IMR-90 (cell line): ENCODE measurements at regions not wholly inside any gene's neighbourhood (a gene's known extent, or its start where the extent isn't known, plus 50 kb on each side); places are given as distances from the start of the nearest gene placed in this dataset.

Source experiments
- ATAC-seq: fragments of 200-7000 bp; cut with Tn5 transposase; 2 replicates; pipeline ENCODE4 v1.9.1; 2020; ENCODE audit warnings: low read depth, mild to moderate bottlenecking, moderate library complexity
- BruUV-seq: library from RNA; stranded (reverse); fragments of 400-500 nt; replicated peaks from 2 replicates; lab custom pipeline; 2021; lab: Mats Ljungman, UMichigan
- CTCF ChIA-PET: fragments of 300-600 bp; formaldehyde crosslinking; extraction: SDS; loops from one replicate; lab custom pipeline; 2021; ENCODE audit warnings: antibody characterized with exemption; lab: Yijun Ruan, JAX
- POLR2A ChIA-PET: fragments of 300-600 bp; sonication (Branson Sonifier 250); formaldehyde crosslinking; loops from one replicate; lab custom pipeline; 2022; ENCODE audit warnings: antibody characterized with exemption; ENCODE audit not compliant: unreplicated experiment; lab: Charles Lee
- DNase-seq: peaks from one replicate; pipeline ENCODE4 v3.0.0; 2013
- H2AFZ ChIP-seq: replicated peaks from 2 replicates; pipeline ENCODE3; 2013; ENCODE audit warnings: low read length, mild to moderate bottlenecking; ENCODE audit not compliant: poor library complexity
- H2AK5ac ChIP-seq: 2 replicates; pipeline ENCODE4 v1.6.1; 2013; ENCODE audit warnings: low read depth, low read length, inconsistent platforms
- H2AK9ac ChIP-seq: replicated peaks from 2 replicates; pipeline ENCODE3; 2013; ENCODE audit warnings: mild to moderate bottlenecking, low read depth, low read length, moderate library complexity; ENCODE audit not compliant: poor library complexity
- H2BK120ac ChIP-seq: 2 replicates; pipeline ENCODE4 v1.6.1; 2013; ENCODE audit warnings: low read depth, low read length, inconsistent platforms
- H2BK15ac ChIP-seq: 3 replicates; pipeline ENCODE4 v1.6.1; 2013; ENCODE audit warnings: low read depth, low read length, inconsistent platforms
- H2BK20ac ChIP-seq: 2 replicates; pipeline ENCODE4 v1.6.1; 2013; ENCODE audit warnings: low read depth, mild to moderate bottlenecking, inconsistent platforms, low read length, moderate library complexity
- H2BK5ac ChIP-seq: 2 replicates; pipeline ENCODE4 v1.6.1; 2013; ENCODE audit warnings: mild to moderate bottlenecking, low read depth, low read length, inconsistent platforms; ENCODE audit not compliant: poor library complexity, severe bottlenecking
- H3K14ac ChIP-seq: replicated peaks from 2 replicates; pipeline ENCODE4 v1.6.1; 2013; ENCODE audit warnings: low read depth, low read length, inconsistent platforms
- H3K18ac ChIP-seq: 2 replicates; pipeline ENCODE4 v1.6.1; 2013; ENCODE audit warnings: low read depth, low read length, control low read depth
- H3K23ac ChIP-seq: 2 replicates; pipeline ENCODE4 v1.6.1; 2013; ENCODE audit warnings: low read depth, low read length, inconsistent platforms
- H3K27ac ChIP-seq: 2 replicates; pipeline ENCODE4 v1.5.1; 2013; ENCODE audit warnings: mild to moderate bottlenecking, control low read depth, low read length; ENCODE audit not compliant: insufficient read depth
- H3K27me3 ChIP-seq: 2 replicates; pipeline ENCODE4 v1.6.1; 2013; ENCODE audit warnings: low read length; ENCODE audit not compliant: control insufficient read depth, insufficient read depth
- H3K36me3 ChIP-seq: 2 replicates; pipeline ENCODE4 v1.6.1; 2013; ENCODE audit warnings: low read length, mixed read lengths; ENCODE audit not compliant: control insufficient read depth, insufficient read depth
- H3K4ac ChIP-seq: 2 replicates; pipeline ENCODE4 v1.6.1; 2013; ENCODE audit warnings: low read depth, low read length, inconsistent platforms
- H3K4me1 ChIP-seq: 2 replicates; pipeline ENCODE4 v1.6.1; 2013; ENCODE audit warnings: low read length, mixed read lengths; ENCODE audit not compliant: control insufficient read depth, insufficient read depth
- H3K4me2 ChIP-seq: 2 replicates; pipeline ENCODE4 v1.6.1; 2013; ENCODE audit warnings: low read depth, mild to moderate bottlenecking, control low read depth, low read length, moderate library complexity
- H3K4me3 ChIP-seq: 2 replicates; pipeline ENCODE4 v1.5.1; 2013; ENCODE audit warnings: low read depth, mild to moderate bottlenecking, control low read depth, low read length, moderate library complexity; ENCODE audit not compliant: insufficient read depth
- H3K56ac ChIP-seq: 2 replicates; pipeline ENCODE4 v1.6.1; 2013; ENCODE audit warnings: low read length, inconsistent platforms; ENCODE audit not compliant: insufficient read depth; ENCODE audit errors: extremely low read depth
- H3K79me1 ChIP-seq, 2 experiments: 2 replicates each; pipeline ENCODE4 v1.6.1; 2013; ENCODE audit warnings: low read length in 2 of 2, inconsistent platforms in 1 of 2, low read depth in 1 of 2
- H3K9ac ChIP-seq: 2 replicates; pipeline ENCODE4 v1.6.1; 2013; ENCODE audit warnings: low read depth, low read length, control low read depth
- H3K9me1 ChIP-seq: 2 replicates; pipeline ENCODE4 v1.6.1; 2013; ENCODE audit warnings: low read length, inconsistent platforms; ENCODE audit not compliant: insufficient read depth
- H3K9me3 ChIP-seq: 2 replicates; pipeline ENCODE4 v1.6.1; 2013; ENCODE audit warnings: low read length; ENCODE audit not compliant: control insufficient read depth, insufficient read depth
- H4K20me1 ChIP-seq: 2 replicates; pipeline ENCODE4 v1.6.1; 2013; ENCODE audit warnings: low read length, inconsistent platforms; ENCODE audit not compliant: insufficient read depth
- H4K5ac ChIP-seq: 2 replicates; pipeline ENCODE4 v1.6.1; 2013; ENCODE audit warnings: mild to moderate bottlenecking, low read depth, low read length, control low read depth
- H4K8ac ChIP-seq, 2 experiments: 2 replicates each; pipeline ENCODE4 v1.6.1; 2013; ENCODE audit warnings: low read depth in 2 of 2, low read length in 2 of 2, control low read depth in 1 of 2, inconsistent platforms in 1 of 2
- H4K91ac ChIP-seq: 2 replicates; pipeline ENCODE4 v1.6.1; 2013; ENCODE audit warnings: low read depth, low read length, inconsistent platforms; ENCODE audit not compliant: insufficient read depth
- BHLHE40 ChIP-seq: fragments of 150-350 bp; IDR thresholded peaks from 2 replicates; pipeline ENCODE4 v1.6.1; 2016; ENCODE audit warnings: mild to moderate bottlenecking, low read depth, low read length
- CEBPB ChIP-seq: IDR thresholded peaks from 2 replicates; pipeline ENCODE4 v1.6.1; 2012; ENCODE audit warnings: low read depth, low read length, improper control_type of control experiment
- CHD1 ChIP-seq: IDR thresholded peaks from 2 replicates; pipeline ENCODE4 v1.6.1; 2012; ENCODE audit warnings: low read depth, low read length, improper control_type of control experiment
- FOS ChIP-seq: fragments of 150-350 bp; IDR thresholded peaks from 2 replicates; pipeline ENCODE4 v1.6.1; 2016; ENCODE audit warnings: low read depth, low read length
- MAFK ChIP-seq: IDR thresholded peaks from 2 replicates; pipeline ENCODE4 v1.6.1; 2012; ENCODE audit warnings: low read depth, low read length, improper control_type of control experiment
- MAZ ChIP-seq: IDR thresholded peaks from 2 replicates; pipeline ENCODE4 v1.6.1; 2012; ENCODE audit warnings: low read depth, mild to moderate bottlenecking, low read length, improper control_type of control experiment, moderate library complexity, borderline replicate concordance
- MXI1 ChIP-seq: IDR thresholded peaks from 2 replicates; pipeline ENCODE4 v1.6.1; 2012; ENCODE audit warnings: low read depth, mild to moderate bottlenecking, low read length, moderate library complexity, borderline replicate concordance
- NFE2L2 ChIP-seq: fragments of 150-350 bp; IDR thresholded peaks from 2 replicates; pipeline ENCODE4 v1.6.1; 2016; ENCODE audit warnings: low read depth, mild to moderate bottlenecking, low read length
- POLR2A ChIP-seq: IDR thresholded peaks from 2 replicates; pipeline ENCODE4 v1.6.1; 2012; ENCODE audit warnings: mild to moderate bottlenecking, low read depth, low read length
- RAD21 ChIP-seq: IDR thresholded peaks from 2 replicates; pipeline ENCODE4 v1.6.1; 2012; ENCODE audit warnings: low read length, improper control_type of control experiment
- RCOR1 ChIP-seq: IDR thresholded peaks from 2 replicates; pipeline ENCODE4 v1.6.1; 2012; ENCODE audit warnings: mild to moderate bottlenecking, low read length, improper control_type of control experiment; ENCODE audit not compliant: insufficient replicate concordance
- RFX5 ChIP-seq: IDR thresholded peaks from 2 replicates; pipeline ENCODE4 v1.8.0; 2012; ENCODE audit warnings: low read depth, mild to moderate bottlenecking, low read length, moderate library complexity
- SMC3 ChIP-seq: fragments of 150-350 bp; IDR thresholded peaks from 2 replicates; pipeline ENCODE4 v1.6.1; 2016; ENCODE audit warnings: low read depth, mild to moderate bottlenecking, antibody characterized with exemption, low read length, moderate library complexity
- WGBS, 2 experiments: methylation state at CpG; one replicate each; pipeline versions ENCODE4 v1.1.5 to v1.1.7; 2013; ENCODE audit warnings: missing lambda C conversion rate in 2 of 2; ENCODE audit not compliant: insufficient read length in 1 of 2; ENCODE audit errors: extremely low coverage in 2 of 2; 5-methylcytosine and 5-hydroxymethylcytosine counted together
- dilution Hi-C: fragments of 300-500 bp; cut with HindIII; formaldehyde crosslinking; loops from one replicate; pipeline ENCODE4 v1.14.3; 2018; ENCODE audit warnings: low sequenced_read_pairs; ENCODE audit not compliant: unreplicated experiment
- in situ Hi-C: fragments of 300-500 bp; cut with MboI; formaldehyde crosslinking; loops from 3 replicates; pipeline ENCODE4 v1.14.3; 2019; ENCODE audit warnings: low sequenced_read_pairs, inconsistent platforms, mixed read lengths
- intact Hi-C: fragments of 100-400 bp; cut with micrococcal nuclease; formaldehyde crosslinking; loops from 2 replicates; pipeline ENCODE4 v1.10.0; 2022
- TF ChIP-seq, protein P1 (sequence below): fragments of 150-350 bp; IDR thresholded peaks from 2 replicates; pipeline ENCODE4 v1.6.1; 2017; ENCODE audit warnings: mild to moderate bottlenecking, antibody characterized with exemption, low read length, low read depth
- TF ChIP-seq, protein P2 (sequence below): fragments of 150-350 bp; IDR thresholded peaks from 2 replicates; pipeline ENCODE4 v1.6.1; 2016; ENCODE audit warnings: low read depth, mild to moderate bottlenecking, low read length, moderate library complexity, borderline replicate concordance
- TF ChIP-seq, protein P3 (sequence below): conservative IDR thresholded peaks from 2 replicates; pipeline ENCODE4 v1.5.1; 2012; ENCODE audit warnings: mild to moderate bottlenecking, low read depth, low read length, improper control_type of control experiment

DNA sequence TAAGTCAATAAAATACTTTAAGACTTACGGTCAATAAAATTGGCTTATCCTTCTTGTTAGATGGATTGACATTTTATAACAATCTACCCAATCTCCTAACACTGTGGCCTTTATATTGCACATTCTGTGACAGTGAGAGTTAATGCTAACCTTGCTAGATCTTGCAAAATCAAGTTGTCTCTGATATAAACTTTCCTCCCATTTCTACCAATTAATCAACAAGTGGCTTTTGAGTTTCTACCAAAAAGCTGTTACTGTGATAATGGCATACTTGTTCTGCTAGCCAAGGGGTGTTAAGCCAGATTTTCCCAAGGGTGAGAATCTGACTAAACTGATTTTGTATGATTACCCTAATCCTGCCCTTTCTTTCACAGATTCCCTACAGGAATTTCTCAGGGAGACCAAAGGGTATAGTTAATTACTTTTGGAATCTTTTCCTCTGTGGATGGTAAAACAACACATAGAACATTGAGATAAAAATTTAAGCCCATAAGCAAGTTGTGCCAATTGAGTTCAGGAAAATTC is 174.1 kb upstream of the SUCLG2 start:
- H2AFZ ChIP-seq, result no peak overlapping the region
- in situ Hi-C loops (no loop called here), dilution Hi-C loops (no loop called here), intact Hi-C loops (no loop called here)
- H4K5ac ChIP-seq, result no peak overlapping the region
- TF ChIP-seq RAD21, result no peak
- TF ChIP-seq CHD1, result no peak
- no peak for TF ChIP-seq SMC3
- no peak for TF ChIP-seq RCOR1
- TF ChIP-seq RFX5, result no peak
- no peak for TF ChIP-seq CEBPB
- TF ChIP-seq BHLHE40, result no peak
- TF ChIP-seq MXI1, result no peak
- TF ChIP-seq, protein P1, sequence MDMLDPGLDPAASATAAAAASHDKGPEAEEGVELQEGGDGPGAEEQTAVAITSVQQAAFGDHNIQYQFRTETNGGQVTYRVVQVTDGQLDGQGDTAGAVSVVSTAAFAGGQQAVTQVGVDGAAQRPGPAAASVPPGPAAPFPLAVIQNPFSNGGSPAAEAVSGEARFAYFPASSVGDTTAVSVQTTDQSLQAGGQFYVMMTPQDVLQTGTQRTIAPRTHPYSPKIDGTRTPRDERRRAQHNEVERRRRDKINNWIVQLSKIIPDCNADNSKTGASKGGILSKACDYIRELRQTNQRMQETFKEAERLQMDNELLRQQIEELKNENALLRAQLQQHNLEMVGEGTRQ, result no peak
- no peak for TF ChIP-seq MAZ
- TF ChIP-seq MAFK, result no peak
- TF ChIP-seq POLR2A, result no peak
- TF ChIP-seq NFE2L2, result no peak
- TF ChIP-seq, protein P2, sequence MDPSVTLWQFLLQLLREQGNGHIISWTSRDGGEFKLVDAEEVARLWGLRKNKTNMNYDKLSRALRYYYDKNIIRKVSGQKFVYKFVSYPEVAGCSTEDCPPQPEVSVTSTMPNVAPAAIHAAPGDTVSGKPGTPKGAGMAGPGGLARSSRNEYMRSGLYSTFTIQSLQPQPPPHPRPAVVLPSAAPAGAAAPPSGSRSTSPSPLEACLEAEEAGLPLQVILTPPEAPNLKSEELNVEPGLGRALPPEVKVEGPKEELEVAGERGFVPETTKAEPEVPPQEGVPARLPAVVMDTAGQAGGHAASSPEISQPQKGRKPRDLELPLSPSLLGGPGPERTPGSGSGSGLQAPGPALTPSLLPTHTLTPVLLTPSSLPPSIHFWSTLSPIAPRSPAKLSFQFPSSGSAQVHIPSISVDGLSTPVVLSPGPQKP, result no peak
- TF ChIP-seq, protein P3, sequence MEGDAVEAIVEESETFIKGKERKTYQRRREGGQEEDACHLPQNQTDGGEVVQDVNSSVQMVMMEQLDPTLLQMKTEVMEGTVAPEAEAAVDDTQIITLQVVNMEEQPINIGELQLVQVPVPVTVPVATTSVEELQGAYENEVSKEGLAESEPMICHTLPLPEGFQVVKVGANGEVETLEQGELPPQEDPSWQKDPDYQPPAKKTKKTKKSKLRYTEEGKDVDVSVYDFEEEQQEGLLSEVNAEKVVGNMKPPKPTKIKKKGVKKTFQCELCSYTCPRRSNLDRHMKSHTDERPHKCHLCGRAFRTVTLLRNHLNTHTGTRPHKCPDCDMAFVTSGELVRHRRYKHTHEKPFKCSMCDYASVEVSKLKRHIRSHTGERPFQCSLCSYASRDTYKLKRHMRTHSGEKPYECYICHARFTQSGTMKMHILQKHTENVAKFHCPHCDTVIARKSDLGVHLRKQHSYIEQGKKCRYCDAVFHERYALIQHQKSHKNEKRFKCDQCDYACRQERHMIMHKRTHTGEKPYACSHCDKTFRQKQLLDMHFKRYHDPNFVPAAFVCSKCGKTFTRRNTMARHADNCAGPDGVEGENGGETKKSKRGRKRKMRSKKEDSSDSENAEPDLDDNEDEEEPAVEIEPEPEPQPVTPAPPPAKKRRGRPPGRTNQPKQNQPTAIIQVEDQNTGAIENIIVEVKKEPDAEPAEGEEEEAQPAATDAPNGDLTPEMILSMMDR, result no peak
- TF ChIP-seq FOS, result no peak
- DNase-seq (no peak), ATAC-seq (no peak)
- H3K4me3 ChIP-seq, result no peak overlapping the region
- no peak overlapping the region for H3K27ac ChIP-seq
- no CpG with 5 or more reads among the region's 1 CpG for WGBS, 2 experiments
- H3K9me3 ChIP-seq, result no peaks in the 10 kb centered on the region
- BruUV-seq, result no TSS peak
- no peaks in the 10 kb centered on the region for H3K27me3 ChIP-seq
- POLR2A ChIA-PET, result no interaction called here
- no peak overlapping the region for H3K14ac ChIP-seq
- no peak overlapping the region for H3K56ac ChIP-seq
- H2BK15ac ChIP-seq, result no peak overlapping the region
- no peaks in the 10 kb centered on the region for H3K36me3 ChIP-seq
- H4K8ac ChIP-seq, result no peak overlapping the region
- CTCF ChIA-PET, result no interaction called here
- no peak overlapping the region for H2AK9ac ChIP-seq
- no peak overlapping the region for H3K23ac ChIP-seq
- H4K20me1 ChIP-seq, result no peaks in the 10 kb centered on the region
- H2AK5ac ChIP-seq, result no peak overlapping the region
- no peak overlapping the region for H3K4me2 ChIP-seq
- H3K9me1 ChIP-seq, result no peaks in the 10 kb centered on the region
- no peak overlapping the region for H4K91ac ChIP-seq
- H3K18ac ChIP-seq, result no peak overlapping the region
- no peak overlapping the region for H2BK120ac ChIP-seq
- no peak overlapping the region for H2BK20ac ChIP-seq
- no peaks in the 10 kb centered on the region for H3K4me1 ChIP-seq
- no peaks in the 10 kb centered on the region for H3K79me1 ChIP-seq
- no peak overlapping the region for H2BK5ac ChIP-seq
- no peak overlapping the region for H3K9ac ChIP-seq
- no peak overlapping the region for H3K4ac ChIP-seq
